ENCODE measurements at regions not wholly inside any gene's neighbourhood (a gene's known extent, or its start where the extent isn't known, plus 50 kb on each side); places are given as distances from the start of the nearest gene placed in this dataset.

- TF ChIP-seq CTCF (IDR thresholded peaks at IDR 0.05) (no peak), ZFX (IDR thresholded peaks at IDR 0.05; ENCODE audit: borderline replicate concordance) (no peak)
These were observed 89.4 kb upstream of the IGLL5 start for GRCh38 chr22:22798232-22798616.
